Body of pancreas (tissue), 4 donors: ENCODE measurements at regions not wholly inside any gene's neighbourhood (a gene's known extent, or its start where the extent isn't known, plus 50 kb on each side); places are given as distances from the start of the nearest gene placed in this dataset.

Experiments
- ATAC-seq: fragments of 150-250 bp; one replicate; pipeline ENCODE4 v1.9.1; 2016
- DNase-seq, 4 donors: peaks; one replicate each; pipeline ENCODE4 v3.0.0-alpha.2; 2019
- H3K27ac ChIP-seq, 4 donors: fragments of 200-600 bp; sonication (generic); 1 replicate in 3 of 4; 2 replicates in 1 of 4; pipeline versions ENCODE4 v1.5.1 to v1.6.1; 2016 to 2019; ENCODE audit warnings: mild to moderate bottlenecking in 1 of 4, mixed read lengths in 1 of 4, moderate library complexity in 1 of 4
- H3K27me3 ChIP-seq, 2 donors: fragments of 200-600 bp; sonication (generic); one replicate each; pipeline ENCODE4 v1.6.0; 2016; ENCODE audit warnings: mild to moderate bottlenecking in 1 of 2
- H3K36me3 ChIP-seq, 2 donors: fragments of 200-600 bp; sonication (generic); replicated peaks in 1 of 2; 2 replicates each; pipeline ENCODE4 v1.5.1; 2016; ENCODE audit warnings: low read depth in 2 of 2; ENCODE audit not compliant: insufficient read depth in 1 of 2
- H3K4me1 ChIP-seq: fragments of 200-600 bp; sonication (generic); one replicate; pipeline ENCODE4 v1.6.0; 2016
- H3K4me3 ChIP-seq, 2 donors: fragments of 200-600 bp; sonication (generic); 1 replicate in 1 of 2; 2 replicates in 1 of 2; pipeline ENCODE4 v1.5.1; 2016 to 2019
- H3K9me3 ChIP-seq, 3 donors: fragments of 200-600 bp; sonication (generic); 1 replicate in 2 of 3; 2 replicates in 1 of 3; pipeline ENCODE4 v1.5.1; 2016
- POLR2A ChIP-seq, 3 donors: fragments of 450-650 bp; IDR thresholded peaks; one replicate each; pipeline ENCODE4 v1.6.1; 2016; ENCODE audit warnings: antibody characterized with exemption in 3 of 3, mild to moderate bottlenecking in 2 of 3
- WGBS, 2 donors: methylation state at CpG; one replicate each; pipeline ENCODE4 v1.1.5; 2017; 5-methylcytosine and 5-hydroxymethylcytosine counted together
- intact Hi-C: fragments of 100-400 bp; cut with DNase I; formaldehyde crosslinking; loops from one replicate; pipeline ENCODE4 v1.15.1; 2023
- TF ChIP-seq, protein P1 (sequence below), 7 experiments: fragments of 450-650 bp in 4 of 7; fragments of 200-600 bp in 3 of 7; sonication (generic) in 3 of 7; IDR thresholded peaks; one replicate each; pipeline ENCODE4 v1.5.1; 2016 to 2019; ENCODE audit warnings: antibody characterized with exemption in 7 of 7

DNA sequence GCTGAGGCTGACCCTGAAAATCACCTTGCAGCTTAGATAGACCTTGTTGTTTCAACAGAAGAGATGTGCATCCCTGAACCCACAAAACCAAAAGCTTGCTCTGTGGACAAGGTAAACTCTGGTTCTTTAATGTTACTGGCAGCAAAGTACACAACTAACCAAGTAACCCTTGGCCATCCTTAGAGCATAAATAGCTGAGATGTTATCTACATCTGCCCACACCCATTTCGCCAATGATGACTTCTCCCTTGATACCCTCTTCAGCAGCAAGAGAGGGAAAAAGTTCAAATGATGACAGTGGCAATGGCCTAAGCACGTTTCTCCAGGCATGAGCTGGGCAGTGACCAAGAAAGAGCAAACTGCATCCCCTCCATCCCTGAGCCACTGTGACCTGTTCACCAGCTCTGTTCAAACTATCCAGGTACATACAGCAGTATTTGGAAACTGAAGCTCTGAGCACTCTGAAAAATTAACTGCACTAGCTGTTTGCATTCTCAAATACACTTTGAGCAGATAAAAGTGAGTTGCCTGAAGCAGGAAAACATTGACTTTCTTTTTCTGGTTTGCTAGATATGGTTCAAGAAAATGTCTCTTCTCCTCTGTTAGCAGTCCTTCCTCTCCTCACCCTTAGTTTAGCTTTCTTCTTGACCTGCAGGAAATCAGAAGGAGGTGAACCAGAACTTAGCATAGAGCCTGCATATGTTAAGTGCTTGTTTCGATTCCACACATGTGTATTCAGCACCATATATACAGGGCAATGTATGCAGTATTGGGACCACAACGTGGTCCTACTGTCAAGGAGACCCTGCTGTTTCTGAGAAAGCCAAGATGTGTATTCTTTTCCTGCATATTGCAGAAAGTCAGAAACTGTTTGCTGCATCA, 231.7 kb downstream of the FOXO1 start:
- no peak for TF ChIP-seq POLR2A (IDR thresholded peaks at IDR 0.05)
- TF ChIP-seq, protein P1, sequence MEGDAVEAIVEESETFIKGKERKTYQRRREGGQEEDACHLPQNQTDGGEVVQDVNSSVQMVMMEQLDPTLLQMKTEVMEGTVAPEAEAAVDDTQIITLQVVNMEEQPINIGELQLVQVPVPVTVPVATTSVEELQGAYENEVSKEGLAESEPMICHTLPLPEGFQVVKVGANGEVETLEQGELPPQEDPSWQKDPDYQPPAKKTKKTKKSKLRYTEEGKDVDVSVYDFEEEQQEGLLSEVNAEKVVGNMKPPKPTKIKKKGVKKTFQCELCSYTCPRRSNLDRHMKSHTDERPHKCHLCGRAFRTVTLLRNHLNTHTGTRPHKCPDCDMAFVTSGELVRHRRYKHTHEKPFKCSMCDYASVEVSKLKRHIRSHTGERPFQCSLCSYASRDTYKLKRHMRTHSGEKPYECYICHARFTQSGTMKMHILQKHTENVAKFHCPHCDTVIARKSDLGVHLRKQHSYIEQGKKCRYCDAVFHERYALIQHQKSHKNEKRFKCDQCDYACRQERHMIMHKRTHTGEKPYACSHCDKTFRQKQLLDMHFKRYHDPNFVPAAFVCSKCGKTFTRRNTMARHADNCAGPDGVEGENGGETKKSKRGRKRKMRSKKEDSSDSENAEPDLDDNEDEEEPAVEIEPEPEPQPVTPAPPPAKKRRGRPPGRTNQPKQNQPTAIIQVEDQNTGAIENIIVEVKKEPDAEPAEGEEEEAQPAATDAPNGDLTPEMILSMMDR (IDR thresholded peaks at IDR 0.05) = no peak
- no peak for ATAC-seq
- 75 to 76% methylated on average over 4 of the region's 4 CpGs for WGBS, 2 donors
- H3K9me3 ChIP-seq = no peaks in the 10 kb centered on the region
- peaks cover 26% of the 10 kb centered on the region for H3K4me1 ChIP-seq
- intact Hi-C loops = no loop called here
- H3K4me3 ChIP-seq = no peak overlapping the region
- no peak overlapping the region for H3K27ac ChIP-seq
- no peaks in the 10 kb centered on the region for H3K27me3 ChIP-seq
- DNase-seq = no peak
- H3K36me3 ChIP-seq = no peaks in the 10 kb centered on the region

GRCh38 chr13:40438022-40438680, 228.3 kb downstream of the FOXO1 start:
- no peaks in the 10 kb centered on the region for H3K36me3 ChIP-seq
- H3K4me1 ChIP-seq = peaks cover 49% of the 10 kb centered on the region
- intact Hi-C loops = no loop called here
- no peaks in the 10 kb centered on the region for H3K9me3 ChIP-seq
- no peak for ATAC-seq
- no peaks in the 10 kb centered on the region for H3K27me3 ChIP-seq
- no peak overlapping the region for H3K4me3 ChIP-seq
- WGBS, 2 donors = 68 to 77% methylated on average over 6 of the region's 6 CpGs
- no peak for DNase-seq
- TF ChIP-seq POLR2A (IDR thresholded peaks at IDR 0.05) = no peak
- TF ChIP-seq, protein P1 (IDR thresholded peaks at IDR 0.05) = no peak
- peak overlapping the region in 3 of 4 donors; percentile 46 to 72 (median 67) for H3K27ac ChIP-seq

- ATAC-seq = peak; percentile 47
Measured at GRCh38 chr13:40438999-40439797, 227.2 kb downstream of the FOXO1 start.

DNA sequence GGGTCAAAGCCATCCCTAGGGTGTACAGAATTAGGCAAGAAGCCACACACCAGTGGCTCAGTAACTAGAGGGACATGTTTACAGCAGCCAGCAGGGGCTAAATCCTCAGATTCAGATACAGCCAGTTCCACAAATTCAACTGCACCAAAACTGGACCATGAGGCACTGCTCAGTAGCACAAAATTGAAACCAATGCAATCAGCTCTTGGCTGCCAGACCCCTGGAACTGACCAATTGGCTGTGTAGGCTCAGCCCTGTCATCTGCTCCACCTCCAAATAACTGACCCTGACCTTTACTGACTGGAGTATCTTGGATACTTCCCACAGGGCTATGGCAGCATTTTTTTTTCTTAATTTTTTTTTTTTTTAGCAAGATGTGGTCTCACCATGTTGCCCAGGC, 226.5 kb downstream of the FOXO1 start:
- no peak overlapping the region for H3K4me3 ChIP-seq
- no peaks in the 10 kb centered on the region for H3K36me3 ChIP-seq
- peak overlapping the region in 3 of 4 donors; percentile 46 to 72 (median 67) for H3K27ac ChIP-seq
- no peaks in the 10 kb centered on the region for H3K27me3 ChIP-seq
- DNase-seq = peak; percentile 18 to 46 (median 27)
- peaks cover 63% of the 10 kb centered on the region for H3K4me1 ChIP-seq
- intact Hi-C loops = no loop called here
- TF ChIP-seq, protein P1 (IDR thresholded peaks at IDR 0.05) = no peak
- peak in 1 of 3 donors; percentile 16 for TF ChIP-seq POLR2A (IDR thresholded peaks at IDR 0.05)
- peak; percentile 43 for ATAC-seq
- H3K9me3 ChIP-seq = no peaks in the 10 kb centered on the region

More at GRCh38 chr13:40438999-40439797, 227.2 kb downstream of the FOXO1 start:
- intact Hi-C loops = no loop called here
- WGBS, 2 donors = 30 to 43% methylated on average over 11 to 12 of the region's 12 CpGs
- H3K36me3 ChIP-seq = no peaks in the 10 kb centered on the region
- TF ChIP-seq POLR2A (IDR thresholded peaks at IDR 0.05) = peak in 1 of 3 donors; percentile 12
- TF ChIP-seq, protein P1 (IDR thresholded peaks at IDR 0.05) = no peak
- H3K27ac ChIP-seq = peak overlapping the region; percentile 46 to 72 (median 66)
- H3K27me3 ChIP-seq = no peaks in the 10 kb centered on the region
- H3K4me3 ChIP-seq = no peak overlapping the region
- DNase-seq = peak; percentile 31 to 65 (median 40)
- peaks cover 57% of the 10 kb centered on the region for H3K4me1 ChIP-seq
- no peaks in the 10 kb centered on the region for H3K9me3 ChIP-seq
